ENCODE measurements at regions not wholly inside any gene's neighbourhood (a gene's known extent, or its start where the extent isn't known, plus 50 kb on each side); places are given as distances from the start of the nearest gene placed in this dataset.
"Not testable (repeated sequence)": the region's sequence is repeated elsewhere in the genome, so short reads cannot be mapped to it uniquely, and the experiment has no call there.

DNA sequence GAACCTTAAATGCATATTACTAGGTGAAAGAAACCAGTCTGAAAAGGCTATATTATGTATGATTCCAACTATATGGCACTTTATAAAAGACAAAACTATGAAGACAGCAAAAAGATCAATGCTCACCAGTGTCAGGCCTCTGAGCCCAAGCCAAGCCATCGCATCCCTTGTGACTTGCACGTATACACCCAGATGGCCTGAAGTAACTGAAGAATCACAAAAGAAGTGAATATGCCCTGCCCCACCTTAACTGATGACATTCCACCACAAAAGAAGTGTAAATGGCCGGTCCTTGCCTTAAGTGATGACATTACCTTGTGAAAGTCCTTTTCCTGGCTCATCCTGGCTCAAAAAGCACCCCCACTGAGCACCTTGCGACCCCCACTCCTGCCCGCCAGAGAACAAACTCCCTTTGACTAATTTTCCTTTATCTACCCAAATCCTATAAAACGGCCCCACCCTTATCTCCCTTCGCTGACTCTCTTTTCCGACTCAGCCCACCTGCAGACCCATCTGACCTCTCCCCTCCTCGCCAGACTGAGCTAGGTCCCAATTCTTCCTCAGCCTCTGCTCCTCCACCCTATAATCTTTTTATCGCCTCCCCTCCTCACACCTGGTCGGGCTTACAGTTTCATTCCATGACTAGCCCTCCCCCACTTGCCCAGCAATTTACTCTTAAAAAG, 1239.5 kb downstream of the OLFM4 start:
- not testable (repeated sequence) for DNase-seq

DNA sequence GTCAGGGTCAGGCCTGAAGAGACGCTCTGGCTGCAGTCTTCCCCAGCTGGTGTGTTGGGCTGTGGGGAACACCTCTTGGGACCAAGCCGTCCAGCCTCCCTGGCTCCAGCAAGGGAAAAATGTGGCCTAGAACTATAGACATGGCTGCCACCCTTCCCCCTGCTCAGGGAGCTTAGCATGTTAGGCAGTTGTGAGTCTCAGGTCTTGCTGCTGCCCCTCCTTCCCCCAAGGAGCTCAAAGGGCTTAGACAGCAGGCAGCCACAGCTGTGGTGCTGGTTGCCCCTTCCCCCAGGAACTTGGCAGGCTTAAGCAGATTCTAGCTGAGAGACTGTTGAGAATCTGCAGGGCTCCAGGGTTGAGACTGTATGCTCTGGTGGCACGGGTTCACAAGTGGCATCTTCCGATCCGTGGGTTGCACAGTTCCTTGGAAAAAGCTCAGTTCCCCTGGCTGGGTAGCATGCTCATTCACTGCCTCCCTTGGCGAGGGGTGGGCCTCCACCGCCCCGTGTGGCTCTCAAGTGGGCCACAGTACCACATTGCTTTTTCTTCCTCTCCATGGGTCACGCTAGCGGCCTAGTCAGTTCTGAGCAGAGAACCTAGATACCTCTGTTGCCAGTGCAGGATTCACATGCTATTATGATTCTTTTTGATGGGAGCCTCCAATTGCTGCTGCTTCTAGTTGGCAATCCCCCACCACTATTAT, 1258.6 kb downstream of the OLFM4 start:
- DNase-seq: no peak

DNA sequence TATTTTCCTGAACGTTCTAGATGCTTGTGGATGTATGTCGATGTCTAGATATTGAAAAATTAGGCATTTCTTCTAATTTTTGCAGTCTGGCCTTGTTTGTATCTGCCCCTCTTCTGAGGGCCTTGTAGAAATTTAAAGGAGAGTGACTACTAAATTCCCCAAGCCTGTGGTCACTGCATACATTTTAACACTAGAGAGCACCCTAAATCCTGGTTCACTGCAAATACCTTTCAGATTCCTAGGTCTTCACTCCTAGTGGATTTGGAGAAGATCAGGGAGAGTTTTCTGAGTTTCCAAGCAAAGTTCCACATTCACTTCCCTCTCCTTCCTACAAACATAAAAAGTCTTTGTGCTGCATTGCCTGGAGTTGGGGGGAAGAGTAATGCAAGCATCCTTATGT, 1272.5 kb downstream of the OLFM4 start:
- DNase-seq: no peak

DNA sequence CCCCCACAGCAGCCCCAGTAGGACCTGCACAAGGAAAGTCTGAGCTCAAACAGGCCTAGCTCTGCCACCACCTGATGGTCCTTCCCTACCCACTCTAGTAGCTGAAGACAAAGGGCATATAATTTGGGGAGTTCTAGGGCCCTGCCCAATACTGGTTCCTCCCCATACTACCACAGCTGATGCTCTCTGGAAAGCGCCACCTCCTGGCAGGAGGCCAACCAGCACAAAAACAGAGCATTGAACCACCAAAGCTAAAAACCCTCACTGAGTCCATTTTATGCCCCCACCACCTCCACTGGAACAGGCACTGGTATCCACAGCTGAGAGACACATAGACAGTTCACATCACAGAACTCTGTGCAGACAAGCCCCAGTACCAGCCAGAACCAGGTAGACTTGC, 1276.8 kb downstream of the OLFM4 start:
- DNase-seq: no peak

DNA sequence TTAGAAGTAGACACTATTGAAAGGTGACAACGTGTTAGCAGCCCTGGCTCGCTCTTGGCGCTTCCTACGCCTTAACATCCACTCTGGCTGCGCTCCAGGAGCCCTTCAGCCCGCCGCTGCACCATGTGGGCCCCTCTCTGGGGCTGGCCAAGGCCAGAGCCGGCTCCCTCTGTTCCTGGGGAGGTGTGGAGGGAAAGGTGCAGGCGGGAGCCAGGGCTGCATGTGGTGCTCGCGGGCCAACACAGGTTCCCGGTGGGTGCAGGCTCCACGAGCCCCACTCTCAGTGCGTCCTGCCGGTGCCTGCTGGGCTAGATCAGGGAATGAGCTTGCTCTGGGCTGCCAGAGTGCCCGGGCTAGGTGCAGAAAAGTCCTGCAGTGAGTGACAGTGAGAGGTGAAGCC, 1284.3 kb downstream of the OLFM4 start:
- no peak for DNase-seq

DNA sequence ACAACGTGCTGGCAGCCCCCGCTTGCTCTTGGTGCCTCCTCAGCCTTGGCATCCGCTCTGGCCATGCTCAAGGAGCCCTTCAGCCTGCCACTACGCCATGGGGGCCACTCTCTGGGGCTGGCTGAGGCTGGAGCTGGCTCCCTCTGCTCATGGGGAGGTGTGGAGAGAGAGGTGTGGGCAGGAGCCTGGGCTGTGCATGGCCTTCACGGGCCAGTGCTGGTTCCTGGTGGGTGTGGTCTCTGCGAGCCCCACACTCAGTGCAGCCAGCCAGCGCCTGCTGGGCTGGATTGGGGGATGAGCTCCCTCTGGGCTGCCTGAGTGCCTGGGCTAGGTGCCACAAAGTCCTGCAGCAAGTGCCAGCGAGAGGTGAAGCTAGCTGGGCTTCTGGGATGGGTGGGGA, 1289.1 kb downstream of the OLFM4 start:
- no peak for DNase-seq

DNA sequence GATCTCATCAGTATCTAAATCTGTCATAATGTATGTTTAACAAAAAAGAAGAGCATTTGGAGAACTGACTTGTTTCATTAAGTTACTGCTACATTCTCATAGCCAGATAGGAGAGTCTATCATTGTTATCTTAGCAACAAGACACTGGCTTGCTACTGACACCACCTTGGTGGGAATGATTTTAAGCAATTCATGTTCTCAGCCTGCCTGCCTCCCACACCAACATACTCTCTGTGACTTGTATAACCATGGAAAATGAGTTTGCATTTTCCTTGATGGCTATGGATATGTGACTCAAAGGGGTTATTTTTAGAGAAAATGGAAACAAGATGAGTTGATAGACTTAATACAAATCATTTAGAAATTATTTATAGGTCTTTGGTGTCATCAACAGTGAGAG, 1308.9 kb downstream of the OLFM4 start:
- no peak for DNase-seq

DNA sequence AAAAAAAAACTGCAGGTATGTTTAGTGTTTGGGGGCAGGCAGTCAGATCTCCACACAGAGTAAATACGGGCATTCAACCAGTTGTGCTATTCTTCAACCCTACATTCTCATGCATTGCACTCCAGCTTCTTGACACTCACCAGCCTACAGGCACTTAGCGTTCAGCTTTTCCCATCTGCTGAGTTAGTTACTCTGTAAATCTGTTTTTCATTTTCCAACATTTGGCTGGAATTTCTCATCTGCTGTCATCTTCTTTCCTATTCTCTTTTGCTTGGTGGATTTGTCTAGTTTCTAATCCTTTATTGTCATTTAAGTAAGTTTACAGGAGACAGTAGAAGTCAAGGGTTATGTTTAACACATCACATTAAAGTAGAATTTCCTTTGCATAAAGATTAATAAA, 1318.9 kb downstream of the OLFM4 start:
- no peak for DNase-seq

DNA sequence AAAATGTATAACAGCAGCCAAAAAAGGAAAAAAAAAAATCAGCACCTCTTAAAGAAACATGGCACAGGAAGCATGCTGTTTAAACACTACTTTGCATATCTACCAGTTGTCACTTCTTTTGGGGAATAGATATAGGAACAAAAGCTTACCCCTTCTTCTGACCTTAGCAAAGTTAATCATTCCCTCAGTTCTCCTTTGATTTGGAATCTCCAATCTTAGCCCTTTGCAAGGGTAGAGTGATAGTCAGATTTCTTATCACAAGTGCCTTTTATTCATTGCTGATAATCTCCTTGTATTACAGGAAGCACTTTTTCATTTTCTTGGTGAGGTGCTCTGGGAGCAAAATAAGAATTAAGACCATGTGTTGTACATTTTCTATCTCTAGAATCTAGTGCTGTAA, 1327.6 kb downstream of the OLFM4 start:
- no peak for DNase-seq

DNA sequence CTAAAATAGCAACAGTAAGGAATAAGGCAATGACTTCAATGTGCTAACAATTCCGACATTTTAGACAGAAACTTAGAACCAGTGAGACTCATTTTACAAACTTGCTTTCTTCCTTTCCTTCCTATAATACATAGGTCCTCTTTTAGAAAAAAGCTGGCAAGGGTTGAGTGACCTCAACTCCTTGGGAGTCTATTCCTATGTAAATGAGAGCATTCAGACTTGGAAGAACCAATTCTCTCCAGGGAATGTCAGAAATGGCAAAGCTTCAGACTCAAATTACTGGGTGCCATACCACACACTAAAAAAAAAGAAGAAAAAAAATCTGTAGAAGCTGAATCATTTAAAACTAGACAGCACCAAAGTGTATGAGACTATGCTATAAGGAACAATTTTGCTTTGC, 1328.2 kb downstream of the OLFM4 start:
- no peak for DNase-seq

DNA sequence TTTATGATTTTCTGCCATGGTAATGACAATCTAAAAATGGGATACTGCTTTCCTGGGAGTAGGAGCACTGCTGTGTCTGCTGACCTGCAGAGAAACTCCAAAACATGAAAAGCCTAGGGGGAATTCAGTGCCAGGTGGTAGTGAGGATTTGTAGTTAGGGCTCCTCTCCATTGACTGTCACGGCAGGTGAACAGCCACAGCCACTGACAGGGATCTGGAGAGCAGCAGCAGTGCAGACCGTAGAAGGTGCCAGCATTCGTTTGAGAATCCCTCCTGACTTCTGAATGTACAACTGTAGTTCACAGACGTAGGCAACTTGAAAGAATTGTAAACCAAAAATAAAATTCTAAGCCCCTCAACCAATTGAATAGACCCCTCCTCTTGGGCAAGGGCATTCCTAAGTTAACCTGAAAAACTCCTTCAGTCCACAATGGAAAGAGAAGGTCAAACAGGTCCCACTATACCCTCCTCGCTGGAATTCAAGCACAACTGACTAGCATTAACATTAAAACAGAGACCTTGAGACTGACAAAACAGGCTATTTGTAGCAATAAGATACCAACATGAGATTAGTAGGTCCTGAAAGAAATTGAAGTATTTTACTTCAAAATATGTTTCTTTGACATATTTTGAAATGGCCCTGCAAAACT, 1328.8 kb downstream of the OLFM4 start:
- DNase-seq: no peak

DNA sequence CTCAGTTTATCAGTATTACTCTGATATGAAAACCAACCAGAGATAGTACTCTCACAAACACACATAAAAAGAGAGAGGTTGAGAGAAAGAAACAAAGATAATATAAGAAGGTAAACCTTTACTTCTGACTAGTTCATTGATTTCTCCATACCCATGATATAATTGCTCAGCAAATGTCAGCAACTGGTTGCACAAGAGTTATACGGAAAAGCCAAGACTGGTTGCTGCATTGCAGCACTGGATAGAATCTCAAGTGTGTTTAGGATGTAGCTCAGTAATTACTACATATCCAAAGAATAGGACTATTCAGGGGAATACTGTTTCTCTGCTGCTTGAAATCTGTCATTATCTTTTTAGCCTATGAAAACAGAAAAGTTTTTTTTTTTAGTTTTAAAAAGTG, 1332.8 kb downstream of the OLFM4 start:
- no peak for DNase-seq

DNA sequence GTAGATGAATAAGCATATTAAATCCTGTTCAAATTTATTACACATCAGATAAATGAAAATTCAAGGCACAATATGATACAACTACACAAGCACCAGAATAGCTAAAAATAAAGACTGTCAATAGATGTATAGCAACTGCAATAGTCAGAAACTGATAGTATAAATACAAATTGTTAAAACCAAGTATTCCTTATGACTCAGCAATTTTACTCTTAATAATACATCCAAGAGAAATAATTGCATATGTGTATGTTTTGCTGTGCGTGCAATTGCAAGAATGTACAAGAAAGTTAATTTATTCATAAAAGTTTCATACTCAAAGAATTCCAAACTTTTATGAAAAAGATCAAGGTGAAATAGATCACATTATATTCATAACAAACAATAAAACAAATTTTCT, 1338.1 kb downstream of the OLFM4 start:
- DNase-seq: no peak

DNA sequence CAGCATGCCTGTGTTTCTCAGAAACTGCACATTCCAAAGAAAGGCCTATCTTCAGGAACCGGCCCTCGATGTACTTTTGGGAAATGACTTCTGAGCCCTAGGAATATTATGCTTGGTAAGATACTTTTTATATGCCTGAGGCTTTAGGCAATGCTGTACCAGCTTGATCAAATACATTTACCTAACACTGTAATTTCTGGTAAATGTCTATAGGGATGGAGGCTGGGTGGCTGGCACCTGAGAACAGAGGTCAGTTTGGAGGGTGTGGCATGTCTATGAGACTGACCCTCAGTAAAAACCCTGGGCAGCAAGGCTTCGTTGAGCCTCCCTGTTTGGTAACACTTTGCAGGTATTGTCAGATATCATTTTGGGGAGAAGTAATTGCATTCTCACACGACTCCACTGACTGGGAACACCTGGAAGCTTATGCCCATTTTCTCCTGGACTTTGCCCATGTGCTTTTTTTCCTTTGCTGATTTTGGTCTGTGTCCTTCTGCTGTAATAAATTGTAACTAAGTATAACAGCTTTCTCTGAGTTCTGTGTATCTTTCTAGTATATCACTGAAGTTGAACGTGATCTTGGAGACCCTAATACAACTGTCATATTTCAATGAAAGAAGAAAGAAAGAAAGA, 1339.1 kb downstream of the OLFM4 start:
- no peak for DNase-seq

DNA sequence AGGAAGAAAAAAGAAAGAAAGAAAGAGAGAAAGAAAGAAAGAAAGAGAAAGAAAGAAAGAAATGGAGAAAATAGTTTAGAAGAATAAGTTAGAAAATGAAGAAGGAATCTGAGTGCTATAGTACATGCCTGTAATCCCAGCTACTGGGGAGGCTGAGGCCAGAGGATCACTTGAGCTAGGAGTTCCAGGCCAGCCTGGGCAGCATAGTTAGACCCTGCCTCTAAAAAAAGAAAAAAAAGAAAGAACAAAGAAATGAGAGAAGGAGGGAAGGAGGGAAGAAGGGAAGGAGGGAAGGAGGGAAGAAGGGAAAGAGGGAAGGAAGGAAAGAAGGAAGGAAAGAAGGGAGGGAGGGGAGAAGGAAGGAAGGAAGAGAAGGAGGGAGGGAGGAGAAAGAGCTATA, 1339.8 kb downstream of the OLFM4 start:
- DNase-seq: no peak

DNA sequence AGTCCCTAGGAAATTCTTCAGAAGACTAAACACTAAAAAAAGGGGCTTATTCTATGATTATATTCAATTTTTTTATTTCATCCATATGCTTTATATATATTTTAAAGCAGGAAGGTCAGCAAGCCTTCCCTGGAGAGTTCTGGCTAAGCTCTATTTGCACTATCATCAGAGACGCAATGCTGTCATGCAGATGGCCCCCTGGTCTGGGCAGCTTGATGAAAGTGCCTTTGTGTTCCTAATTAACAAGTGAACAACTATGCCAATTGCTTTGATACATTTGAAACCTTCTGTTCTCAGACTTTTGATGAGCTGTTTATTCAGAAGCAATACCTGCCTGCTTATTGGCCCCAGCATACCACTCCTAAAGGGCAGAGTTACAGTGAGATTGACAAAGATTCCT, 1344.6 kb downstream of the OLFM4 start:
- no peak for DNase-seq

DNA sequence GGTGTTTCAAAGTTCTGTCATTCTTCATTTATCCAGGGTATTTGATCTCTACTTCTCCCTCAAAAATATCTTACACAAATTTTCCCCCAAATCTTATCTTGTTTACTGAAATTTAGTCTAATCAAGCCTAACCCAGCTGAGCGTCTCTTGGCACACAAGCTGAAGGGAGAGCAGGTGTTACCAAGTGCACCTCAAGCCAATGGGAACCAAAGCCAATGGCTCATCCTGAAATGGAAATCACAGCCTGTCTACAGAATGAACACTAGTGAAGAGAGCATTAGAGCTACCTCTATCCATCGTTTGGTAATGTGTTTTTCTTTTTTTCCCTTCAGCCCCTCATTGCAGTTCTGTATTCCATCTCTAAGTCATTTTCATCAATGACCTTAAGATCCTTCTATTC, 1350.8 kb downstream of the OLFM4 start:
- DNase-seq: no peak

DNA sequence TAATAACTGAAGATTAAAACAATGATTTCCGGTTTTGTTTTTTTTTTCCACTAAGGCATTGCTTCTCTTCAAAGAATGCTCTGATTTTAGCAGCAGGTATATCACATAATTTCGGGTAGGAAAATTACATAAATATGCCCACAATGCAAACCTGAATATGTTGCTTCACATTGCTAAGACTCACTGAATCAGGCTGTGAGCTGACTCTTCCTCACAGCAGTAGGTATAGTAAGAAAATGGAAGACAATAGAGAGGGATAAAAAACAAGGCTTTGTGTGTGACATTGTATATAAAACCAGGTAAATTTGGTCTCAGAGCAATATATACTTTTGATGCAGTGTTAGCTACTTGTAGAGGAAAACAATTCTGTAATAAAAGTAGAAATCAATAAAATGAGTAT, 1355.0 kb downstream of the OLFM4 start:
- no peak for DNase-seq

DNA sequence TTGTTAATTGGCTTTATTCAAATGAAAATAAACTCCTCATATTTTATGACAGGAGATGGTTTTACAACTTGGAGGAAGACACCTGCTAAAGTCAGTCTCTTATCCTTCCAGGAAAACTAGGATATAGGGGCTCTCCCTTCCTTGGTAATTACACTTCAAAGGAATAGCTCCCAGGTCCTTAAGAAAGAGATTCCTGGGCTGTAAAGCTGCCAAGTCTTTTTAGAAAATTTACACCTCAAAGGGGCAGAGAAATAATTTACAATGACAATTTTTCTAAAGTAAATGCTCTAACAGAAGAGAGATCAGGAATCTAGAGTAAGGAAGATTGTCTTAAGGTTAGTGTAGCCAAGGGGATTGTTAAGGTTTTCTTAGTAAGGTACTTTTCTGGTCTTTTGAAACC, 1359.0 kb downstream of the OLFM4 start:
- no peak for DNase-seq

DNA sequence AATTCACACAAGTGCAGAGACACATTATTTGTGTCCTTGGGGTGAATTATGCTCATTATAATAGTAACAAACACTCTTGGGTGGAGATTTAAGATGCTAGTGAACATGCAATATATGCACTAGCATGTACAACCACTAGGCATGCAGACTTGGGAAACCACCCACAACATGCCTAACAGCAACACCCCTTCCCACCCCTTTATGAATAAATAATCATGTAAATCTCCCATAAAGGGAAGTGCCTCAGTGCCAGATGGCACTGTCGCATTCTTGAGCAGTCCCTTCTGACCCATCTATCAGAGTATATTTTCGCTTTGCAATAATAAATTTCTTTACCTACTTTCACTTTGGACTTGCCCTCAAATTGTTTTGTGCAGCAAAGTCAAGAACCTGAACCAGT, 1362.2 kb downstream of the OLFM4 start:
- no peak for DNase-seq

DNA sequence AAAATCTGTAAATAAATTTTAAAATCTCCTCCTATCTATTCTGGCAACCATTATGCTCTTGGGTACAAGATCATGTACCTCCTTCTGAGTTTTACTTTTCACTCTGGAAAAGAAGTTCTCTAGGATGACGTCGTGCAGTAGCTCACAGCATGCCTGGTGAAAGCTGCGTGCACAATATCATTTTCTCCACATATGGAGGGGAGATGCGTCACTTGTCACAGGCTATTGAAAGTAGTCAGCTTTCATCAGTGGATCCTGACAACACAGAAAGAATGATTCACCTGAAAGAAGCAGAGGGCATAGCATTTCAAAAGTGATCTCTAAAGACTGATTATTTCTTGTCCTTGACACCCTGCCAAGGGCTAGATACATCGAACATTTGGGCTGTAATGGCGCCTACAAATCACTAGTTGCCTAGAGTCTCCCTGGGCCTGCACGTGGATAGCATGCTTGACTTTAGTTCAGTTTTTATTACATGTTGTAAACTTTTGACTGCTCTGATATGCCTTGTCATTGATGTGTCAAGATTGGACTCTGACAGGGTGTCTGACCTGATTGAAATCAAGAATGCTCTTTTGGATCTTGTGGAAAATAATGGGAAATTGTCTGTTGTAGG, 1365.6 kb downstream of the OLFM4 start:
- no peak for DNase-seq

DNA sequence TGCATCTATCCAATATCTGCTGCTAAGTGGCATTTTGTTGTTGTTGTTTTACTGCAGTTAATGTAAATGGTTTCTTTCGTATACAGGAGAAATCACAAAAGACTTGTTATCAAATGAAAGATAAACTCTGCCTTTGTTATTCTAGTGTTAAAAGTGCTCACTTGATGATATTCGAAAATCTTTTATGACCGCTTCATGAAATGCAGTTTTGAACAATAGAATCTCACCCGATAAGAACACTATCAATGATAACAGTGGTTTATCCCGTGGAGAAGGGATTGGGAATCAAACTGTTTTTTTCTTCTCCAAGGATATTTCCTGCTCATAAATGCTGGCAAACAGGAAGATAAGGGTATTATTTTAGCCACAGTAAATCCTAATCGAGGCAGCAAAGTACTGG, 1366.3 kb downstream of the OLFM4 start:
- DNase-seq: no peak

DNA sequence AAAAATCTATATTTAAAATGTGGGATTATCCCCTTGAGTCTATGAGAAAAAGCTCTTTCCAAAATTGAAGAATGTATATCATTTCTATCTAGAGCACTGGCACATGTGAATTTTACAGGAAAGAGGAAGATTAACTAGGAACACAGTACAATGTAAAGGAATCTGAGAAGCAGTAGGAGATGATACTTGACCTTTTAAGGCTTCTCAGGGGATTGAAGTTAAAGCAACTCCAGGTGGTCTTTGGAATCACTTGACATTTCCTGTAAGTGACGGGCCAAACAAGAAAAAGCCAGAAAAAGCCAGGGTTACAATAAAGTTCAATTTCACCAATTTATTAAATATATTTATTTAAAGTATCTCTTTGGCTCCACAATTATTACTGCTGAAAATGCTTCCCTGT, 1373.9 kb downstream of the OLFM4 start:
- DNase-seq: no peak

All from CD4-positive, alpha-beta T cell treated with Interleukin-12 subunit alpha and Interleukin-12 subunit beta, for 1 hour (primary cell).